CD14-positive monocyte (primary cell): ENCODE measurements at regions not wholly inside any gene's neighbourhood (a gene's known extent, or its start where the extent isn't known, plus 50 kb on each side); places are given as distances from the start of the nearest gene placed in this dataset.
"Not testable (repeated sequence)": the region's sequence is repeated elsewhere in the genome, so short reads cannot be mapped to it uniquely, and the experiment has no call there.

Source experiments
- DNase-seq, 3 donors: peaks; one replicate each; pipeline ENCODE4 v3.0.0-alpha.2; 2011 to 2022
- H2AFZ ChIP-seq: 2 replicates; pipeline ENCODE4 v1.6.0; 2012; ENCODE audit warnings: mild to moderate bottlenecking, low read depth, low read length, inconsistent platforms; ENCODE audit not compliant: insufficient read depth, poor library complexity, severe bottlenecking
- H3K27ac ChIP-seq, 2 donors: 1 replicate in 1 of 2; 2 replicates in 1 of 2; pipeline ENCODE4 v1.5.1; 2012 to 2013; ENCODE audit warnings: low read length in 2 of 2, control low read depth in 1 of 2, inconsistent platforms in 1 of 2, low read depth in 1 of 2, mild to moderate bottlenecking in 1 of 2
- H3K27me3 ChIP-seq, 2 donors: one replicate each; pipeline versions ENCODE4 v1.6.0 to v1.6.1; 2011 to 2013; ENCODE audit warnings: low read length in 2 of 2; ENCODE audit not compliant: control insufficient read depth in 2 of 2, insufficient read depth in 2 of 2
- H3K36me3 ChIP-seq, 2 donors: replicated peaks in 1 of 2; 1 replicate in 1 of 2; 2 replicates in 1 of 2; pipeline versions ENCODE4 v1.5.1 to v1.6.1; 2012 to 2013; ENCODE audit warnings: low read length in 2 of 2, control low read depth in 1 of 2, inconsistent platforms in 1 of 2, mild to moderate bottlenecking in 1 of 2; ENCODE audit not compliant: insufficient read depth in 2 of 2, control insufficient read depth in 1 of 2
- H3K4me1 ChIP-seq, 2 donors: 1 replicate in 1 of 2; 2 replicates in 1 of 2; pipeline versions ENCODE4 v1.5.1 to v1.6.1; 2012 to 2013; ENCODE audit warnings: low read length in 2 of 2, control low read depth in 1 of 2, inconsistent platforms in 1 of 2, mild to moderate bottlenecking in 1 of 2, moderate library complexity in 1 of 2; ENCODE audit not compliant: insufficient read depth in 2 of 2, control insufficient read depth in 1 of 2
- H3K4me2 ChIP-seq: replicated peaks from 2 replicates; pipeline ENCODE3; 2012; ENCODE audit warnings: low read length, moderate library complexity, mild to moderate bottlenecking; ENCODE audit not compliant: poor library complexity, severe bottlenecking; ENCODE audit errors: extremely low read depth
- H3K4me3 ChIP-seq, 3 experiments: fragments of 200-600 bp in 1 of 3; sonication (generic) in 1 of 3; replicated peaks in 1 of 3; 1 replicate in 2 of 3; 2 replicates in 1 of 3; pipeline ENCODE4 v1.5.1; 2011 to 2013; ENCODE audit warnings: low read length in 3 of 3, mild to moderate bottlenecking in 3 of 3, control low read depth in 2 of 3, low read depth in 2 of 3, inconsistent platforms in 1 of 3, moderate library complexity in 1 of 3
- H3K79me2 ChIP-seq: 2 replicates; pipeline ENCODE4 v1.6.0; 2012; ENCODE audit warnings: mild to moderate bottlenecking, control low read depth, inconsistent platforms, low read length, moderate library complexity; ENCODE audit not compliant: insufficient read depth
- H3K9ac ChIP-seq: 2 replicates; pipeline ENCODE4 v1.6.0; 2017; ENCODE audit warnings: low read length, mild to moderate bottlenecking; ENCODE audit not compliant: insufficient read depth, poor library complexity, severe bottlenecking
- H3K9me3 ChIP-seq, 2 donors: replicated peaks in 1 of 2; 1 replicate in 1 of 2; 2 replicates in 1 of 2; pipeline versions ENCODE4 v1.5.1 to v1.6.1; 2012 to 2013; ENCODE audit warnings: low read length in 2 of 2, control low read depth in 1 of 2; ENCODE audit not compliant: control insufficient read depth in 1 of 2, insufficient read depth in 1 of 2
- H4K20me1 ChIP-seq: 2 replicates; pipeline ENCODE4 v1.6.0; 2012; ENCODE audit warnings: mild to moderate bottlenecking, low read length, control low read depth, moderate library complexity; ENCODE audit not compliant: insufficient read depth
- H3K27ac Mint-ChIP-seq, 7 donors: one replicate each; pipeline ENCODE4 v1.8.0; 2020; ENCODE audit warnings: mild to moderate bottlenecking in 7 of 7, mixed read lengths in 7 of 7, moderate library complexity in 6 of 7, inconsistent platforms in 2 of 7
- H3K27me3 Mint-ChIP-seq, 3 donors: one replicate each; pipeline ENCODE4 v1.8.0; 2021 to 2022; ENCODE audit warnings: low read depth in 3 of 3, mild to moderate bottlenecking in 3 of 3, mixed read lengths in 3 of 3, moderate library complexity in 3 of 3, inconsistent platforms in 1 of 3
- H3K36me3 Mint-ChIP-seq, 2 donors: one replicate each; pipeline ENCODE4 v1.8.0; 2020; ENCODE audit warnings: mixed read lengths in 2 of 2, inconsistent platforms in 1 of 2, mild to moderate bottlenecking in 1 of 2
- H3K4me1 Mint-ChIP-seq: one replicate; pipeline ENCODE4 v1.8.0; 2020; ENCODE audit warnings: mild to moderate bottlenecking, mixed read lengths
- H3K4me3 Mint-ChIP-seq, 2 donors: one replicate each; pipeline ENCODE4 v1.8.0; 2020; ENCODE audit warnings: mild to moderate bottlenecking in 2 of 2, mixed read lengths in 2 of 2, moderate library complexity in 1 of 2
- H3K9me3 Mint-ChIP-seq, 7 donors: one replicate each; pipeline ENCODE4 v1.8.0; 2020 to 2022; ENCODE audit warnings: mixed read lengths in 7 of 7, mild to moderate bottlenecking in 6 of 7, moderate library complexity in 6 of 7, inconsistent platforms in 2 of 7
- CTCF ChIP-seq: fragments of 200-600 bp; IDR thresholded peaks from one replicate; pipeline ENCODE4 v1.8.0; 2022; ENCODE audit warnings: antibody characterized with exemption, mild to moderate bottlenecking
- WGBS: methylation state at CpG from one replicate; pipeline ENCODE4 v1.1.5; 2013; ENCODE audit warnings: missing lambda C conversion rate; ENCODE audit not compliant: insufficient coverage; 5-methylcytosine and 5-hydroxymethylcytosine counted together
- intact Hi-C, 2 donors: fragments of 100-400 bp; cut with micrococcal nuclease; formaldehyde crosslinking; loops; one replicate each; pipeline versions ENCODE4 v1.15.0 to v1.15.1; 2023

- H3K4me3 Mint-ChIP-seq, result no peak overlapping the region
- H3K27ac Mint-ChIP-seq, result no peak overlapping the region
- no peaks in the 10 kb centered on the region for H3K4me1 Mint-ChIP-seq
- Histone ChIP-seq H3K4me2 (no peak overlapping the region), H2AFZ (no peak overlapping the region), H3K9ac (no peak overlapping the region), H3K27me3 (no peaks in the 10 kb centered on the region), H3K9me3 (peaks cover 9 to 13% of the 10 kb centered on the region in 2 donors), H3K36me3 (no peaks in the 10 kb centered on the region), H3K27ac (no peak overlapping the region), H3K79me2 (no peaks in the 10 kb centered on the region), H4K20me1 (no peaks in the 10 kb centered on the region), H3K4me3 (no peak overlapping the region), H3K4me1 (no peaks in the 10 kb centered on the region)
- DNase-seq, result no peak
- 94% methylated on average over 2 of the region's 4 CpGs for WGBS
- no peaks in the 10 kb centered on the region for H3K27me3 Mint-ChIP-seq
- TF ChIP-seq CTCF, result no peak
- no peaks in the 10 kb centered on the region for H3K36me3 Mint-ChIP-seq
- intact Hi-C loops, result no loop called here
- peaks cover 0 to 14% (median 9%) of the 10 kb centered on the region in 7 donors for H3K9me3 Mint-ChIP-seq
Measured at GRCh38 chr2:58336416-58336815, 95.3 kb upstream of the FANCL start.

GRCh38 chr2:58334414-58334813, 93.3 kb upstream of the FANCL start:
- intact Hi-C loops, result no loop called here
- TF ChIP-seq CTCF, result no peak
- no peaks in the 10 kb centered on the region for H4K20me1 ChIP-seq

GRCh38 chr2:58325296-58325895, 84.3 kb upstream of the FANCL start:
- H3K4me3 Mint-ChIP-seq, H3K9ac ChIP-seq, H3K9me3 ChIP-seq, H3K27ac Mint-ChIP-seq, H3K4me1 ChIP-seq, DNase-seq, H3K79me2 ChIP-seq, H4K20me1 ChIP-seq, H3K36me3 Mint-ChIP-seq, H3K27me3 ChIP-seq, H3K36me3 ChIP-seq, H2AFZ ChIP-seq, intact Hi-C loops, H3K27ac ChIP-seq, H3K4me1 Mint-ChIP-seq, H3K4me3 ChIP-seq, H3K27me3 Mint-ChIP-seq, H3K4me2 ChIP-seq: not testable (repeated sequence)
- 93% methylated on average over 9 of the region's 18 CpGs for WGBS
- H3K9me3 Mint-ChIP-seq, result peaks cover 0 to 15% (median 9%) of the 10 kb centered on the region in 7 donors

More at GRCh38 chr2:58334414-58334813, 93.3 kb upstream of the FANCL start:
- H3K4me2 ChIP-seq, result no peak overlapping the region
- Mint-ChIP-seq H3K36me3 (no peaks in the 10 kb centered on the region), H3K9me3 (peaks cover 0 to 2% (median 0%) of the 10 kb centered on the region in 7 donors), H3K27ac (no peak overlapping the region), H3K4me3 (no peak overlapping the region), H3K4me1 (no peaks in the 10 kb centered on the region), H3K27me3 (no peaks in the 10 kb centered on the region)
- H3K27ac ChIP-seq, result no peak overlapping the region
- WGBS, result 87% methylated on average over 4 of the region's 5 CpGs
- no peak overlapping the region for H2AFZ ChIP-seq
- H3K4me1 ChIP-seq, result no peaks in the 10 kb centered on the region
- H3K79me2 ChIP-seq, result no peaks in the 10 kb centered on the region
- no peak for DNase-seq
- H3K27me3 ChIP-seq, result no peaks in the 10 kb centered on the region
- no peaks in the 10 kb centered on the region for H3K9me3 ChIP-seq
- H3K9ac ChIP-seq, result no peak overlapping the region
- H3K4me3 ChIP-seq, result no peak overlapping the region
- no peaks in the 10 kb centered on the region for H3K36me3 ChIP-seq
